Activated CD8-positive, alpha-beta memory T cell treated with anti-CD3 and anti-CD28 coated beads, Interleukin-2, amount 50 U/mL, for 1 hour (primary cell): ENCODE measurements at regions not wholly inside any gene's neighbourhood (a gene's known extent, or its start where the extent isn't known, plus 50 kb on each side); places are given as distances from the start of the nearest gene placed in this dataset.

Experiments
- DNase-seq: peaks from one replicate; pipeline ENCODE4 v3.0.0-alpha.2; 2020; ENCODE audit errors: extremely low read depth

DNA sequence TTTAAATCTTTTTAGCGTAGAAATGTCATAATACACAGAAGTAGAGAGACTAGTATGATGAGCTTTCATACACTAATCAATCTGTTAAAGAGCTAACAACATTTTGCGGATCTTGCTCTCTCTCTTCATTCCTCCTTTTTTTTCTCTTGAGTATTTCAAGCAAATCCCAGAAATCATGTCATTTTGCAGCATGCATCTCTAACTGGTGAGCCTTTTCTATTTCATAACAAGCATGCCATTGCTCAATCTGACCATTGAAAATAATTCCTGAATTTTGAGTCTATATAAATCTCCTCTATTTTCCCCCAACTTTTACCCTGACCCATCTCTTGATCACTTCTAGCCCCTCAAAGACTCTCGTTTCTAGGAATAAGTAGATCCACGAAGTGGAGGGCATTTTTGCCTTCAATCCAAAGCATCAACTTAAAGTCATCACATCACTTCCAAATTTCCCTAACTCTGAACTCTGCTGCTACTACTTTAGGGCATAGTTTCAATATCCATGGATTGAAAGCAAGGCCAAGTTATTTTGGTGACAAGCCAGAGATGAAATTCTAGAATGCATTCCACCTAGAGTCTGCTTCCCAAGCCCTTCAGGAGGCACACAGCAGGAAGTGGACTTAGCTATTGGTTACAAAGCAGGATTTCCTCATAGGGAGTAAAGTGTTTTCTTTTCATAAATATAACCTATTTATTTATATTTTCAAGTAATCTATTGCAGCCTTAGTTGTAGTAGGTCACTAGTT lies 253.5 kb upstream of the ZPLD1 start:
- DNase-seq, result no peak

DNA sequence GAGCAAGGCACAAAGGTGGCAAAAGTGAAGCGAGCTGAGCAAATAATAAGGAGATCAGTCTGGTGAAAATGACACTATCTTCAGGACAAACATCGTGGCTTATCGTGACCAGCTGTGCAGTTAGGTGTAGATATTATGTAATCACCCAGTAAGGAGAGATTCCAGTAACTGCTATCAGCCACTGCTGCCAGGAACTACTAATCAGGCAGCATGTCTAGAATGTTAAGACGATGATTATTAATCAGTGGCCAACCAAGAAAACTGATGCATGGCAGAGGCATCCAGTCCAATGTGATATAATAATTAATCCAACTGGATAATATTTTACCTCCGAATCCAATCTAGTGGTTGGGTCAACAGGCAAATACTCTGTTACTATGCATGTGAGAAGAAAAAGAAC lies 252.7 kb upstream of the ZPLD1 start:
- DNase-seq, result no peak

- DNase-seq, result no peak
These were observed 251.6 kb upstream of the ZPLD1 start for GRCh38 chr3:102183186-102183585.

- no peak for DNase-seq
These were observed 251.2 kb upstream of the ZPLD1 start for GRCh38 chr3:102183623-102184022.

GRCh38 chr3:102189541-102189940 lies 245.3 kb upstream of the ZPLD1 start:
- DNase-seq, result no peak

DNA sequence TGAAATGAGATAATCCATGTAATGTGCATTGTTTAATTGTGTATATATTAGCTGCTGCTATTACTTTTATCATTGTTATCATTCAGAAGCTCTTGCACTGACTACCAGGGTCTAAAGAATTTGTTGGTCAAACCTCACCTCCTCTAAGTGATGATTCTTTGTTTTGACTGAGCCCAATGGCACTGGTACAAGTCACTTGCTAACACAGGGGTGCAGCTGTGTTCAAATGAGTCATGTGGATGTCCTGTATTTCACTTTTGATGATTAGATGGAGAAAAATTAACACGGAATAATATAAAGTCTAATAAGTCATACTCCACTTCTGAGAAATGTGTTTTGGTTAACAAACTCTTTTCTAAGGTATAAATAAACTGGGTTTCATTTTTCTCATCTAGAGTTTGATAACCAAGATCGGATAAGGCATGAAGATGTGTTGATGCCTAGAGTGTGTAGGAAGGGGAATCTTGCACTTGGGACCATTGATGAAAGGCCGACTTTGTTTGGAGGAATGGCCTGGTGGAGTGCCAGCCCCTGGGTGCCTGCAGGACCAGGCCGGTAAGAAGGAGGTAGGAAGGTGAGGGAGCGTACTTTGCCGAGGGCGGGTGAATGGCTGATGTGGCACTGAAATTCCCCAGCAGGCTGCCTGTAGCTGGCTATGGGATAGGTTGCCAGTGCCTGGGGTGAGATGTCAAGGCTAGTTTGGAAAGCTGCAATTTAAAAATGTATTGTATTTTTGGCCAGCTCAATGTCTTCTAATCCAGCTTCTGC lies 244.7 kb upstream of the ZPLD1 start:
- DNase-seq, result no peak

- no peak for DNase-seq
These were observed 242.2 kb upstream of the ZPLD1 start for GRCh38 chr3:102192575-102192974.

GRCh38 chr3:102193255-102193654 lies 241.6 kb upstream of the ZPLD1 start:
- DNase-seq, result no peak

GRCh38 chr3:102194001-102194400 lies 240.8 kb upstream of the ZPLD1 start:
- DNase-seq, result no peak

GRCh38 chr3:102194760-102195159 lies 240.1 kb upstream of the ZPLD1 start:
- DNase-seq, result no peak

DNA sequence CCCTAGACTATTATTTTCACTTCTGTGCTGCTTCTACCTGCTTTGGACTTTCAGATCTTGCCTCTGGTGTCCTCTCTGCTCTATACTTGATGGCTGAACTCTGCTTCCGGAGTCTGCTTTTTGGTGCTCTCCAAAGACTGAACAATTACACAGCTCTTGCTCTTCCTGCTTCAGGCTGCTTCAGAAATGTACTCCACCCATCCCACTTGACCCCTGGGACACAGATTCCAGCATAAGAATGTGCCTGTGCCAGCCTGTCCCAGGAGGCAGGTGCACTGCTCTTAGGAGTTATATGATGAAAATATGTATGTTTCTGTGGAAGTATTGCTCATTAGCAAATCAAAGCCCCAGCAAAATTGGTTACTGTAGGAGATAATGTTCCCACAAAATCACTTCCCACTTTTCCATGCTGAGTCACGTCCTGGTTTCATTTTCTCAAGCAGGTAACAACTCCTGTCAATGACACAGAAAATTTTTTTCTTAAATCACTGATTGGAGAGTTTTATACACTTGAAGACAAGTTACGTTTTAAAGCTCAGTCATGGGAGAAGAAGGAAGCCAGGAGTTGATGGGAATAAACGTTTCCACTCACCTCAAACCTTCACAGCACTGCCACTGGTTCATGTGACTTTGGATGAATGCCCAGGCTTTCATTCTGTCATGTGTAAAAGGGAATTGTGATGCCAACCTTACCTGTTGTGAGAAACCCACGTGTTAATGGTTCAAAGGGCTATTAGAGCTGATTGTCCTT lies 239.4 kb upstream of the ZPLD1 start:
- DNase-seq, result no peak

- DNase-seq, result no peak
These were observed 234.7 kb upstream of the ZPLD1 start for GRCh38 chr3:102200126-102200525.

DNA sequence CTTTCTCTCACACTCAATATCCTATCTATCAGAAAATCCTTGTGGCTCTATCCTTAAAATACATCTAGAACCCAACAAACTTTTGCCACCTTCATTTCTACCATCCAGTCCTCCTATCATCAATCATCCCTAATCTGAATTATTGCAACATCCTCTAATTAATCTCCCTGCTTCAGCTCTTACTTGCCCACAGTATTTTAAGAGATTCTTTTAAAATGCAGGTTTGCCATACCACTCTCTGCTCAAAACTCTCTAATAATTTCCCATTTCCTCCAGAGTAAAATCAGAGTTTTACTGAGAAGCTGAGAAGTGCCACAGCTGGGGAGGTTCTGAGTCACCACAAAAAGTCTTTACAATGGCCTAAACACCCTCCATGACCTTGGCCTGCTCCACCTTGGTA lies 234.3 kb upstream of the ZPLD1 start:
- DNase-seq, result no peak

- DNase-seq, result no peak
These were observed 229.2 kb upstream of the ZPLD1 start for GRCh38 chr3:102205647-102206046.

GRCh38 chr3:102206511-102207031 lies 228.2 kb upstream of the ZPLD1 start:
- DNase-seq, result no peak

DNA sequence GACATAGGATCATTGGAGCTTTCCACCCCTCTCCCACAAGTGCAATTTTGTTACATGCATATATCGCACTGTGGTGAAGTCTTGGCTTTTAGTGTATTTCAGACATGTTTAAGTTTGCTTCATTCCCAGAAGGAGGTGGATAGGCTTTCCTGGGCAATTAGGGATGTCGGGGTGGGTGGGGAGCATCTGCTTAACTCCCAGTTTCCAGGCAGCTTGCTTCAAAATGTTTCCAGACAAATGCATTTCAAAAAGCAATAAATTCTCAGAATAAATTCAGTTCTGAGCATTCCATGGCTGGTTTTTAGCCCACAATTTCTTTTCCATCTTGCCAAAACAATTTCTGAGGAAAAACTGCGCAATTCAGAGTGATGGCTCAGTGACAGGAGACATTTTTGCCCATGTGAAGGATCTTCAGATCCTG lies 227.7 kb upstream of the ZPLD1 start:
- no peak for DNase-seq

DNA sequence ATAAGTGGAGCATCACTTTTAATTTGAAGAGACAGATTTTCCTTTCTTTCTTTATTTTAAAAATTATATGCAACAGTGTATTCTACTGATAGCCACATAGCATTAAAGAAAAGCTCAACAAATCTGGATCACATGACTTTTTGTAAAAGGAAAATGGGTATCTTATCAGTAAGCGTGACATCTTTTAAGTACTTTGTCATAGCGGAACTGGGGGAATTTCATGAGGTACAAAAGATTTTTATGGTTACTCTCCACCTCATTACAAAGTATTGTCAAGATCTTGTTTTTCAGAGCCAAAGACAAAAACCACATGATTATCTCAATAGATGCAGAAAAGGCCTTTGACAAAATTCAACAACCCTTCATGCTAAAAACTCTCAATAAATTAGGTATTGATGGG lies 219.6 kb upstream of the ZPLD1 start:
- DNase-seq, result no peak

- no peak for DNase-seq
These were observed 211.7 kb upstream of the ZPLD1 start for GRCh38 chr3:102223132-102223531.

GRCh38 chr3:102224171-102224570 lies 210.6 kb upstream of the ZPLD1 start:
- no peak for DNase-seq

GRCh38 chr3:102225005-102225404 lies 209.8 kb upstream of the ZPLD1 start:
- no peak for DNase-seq

DNA sequence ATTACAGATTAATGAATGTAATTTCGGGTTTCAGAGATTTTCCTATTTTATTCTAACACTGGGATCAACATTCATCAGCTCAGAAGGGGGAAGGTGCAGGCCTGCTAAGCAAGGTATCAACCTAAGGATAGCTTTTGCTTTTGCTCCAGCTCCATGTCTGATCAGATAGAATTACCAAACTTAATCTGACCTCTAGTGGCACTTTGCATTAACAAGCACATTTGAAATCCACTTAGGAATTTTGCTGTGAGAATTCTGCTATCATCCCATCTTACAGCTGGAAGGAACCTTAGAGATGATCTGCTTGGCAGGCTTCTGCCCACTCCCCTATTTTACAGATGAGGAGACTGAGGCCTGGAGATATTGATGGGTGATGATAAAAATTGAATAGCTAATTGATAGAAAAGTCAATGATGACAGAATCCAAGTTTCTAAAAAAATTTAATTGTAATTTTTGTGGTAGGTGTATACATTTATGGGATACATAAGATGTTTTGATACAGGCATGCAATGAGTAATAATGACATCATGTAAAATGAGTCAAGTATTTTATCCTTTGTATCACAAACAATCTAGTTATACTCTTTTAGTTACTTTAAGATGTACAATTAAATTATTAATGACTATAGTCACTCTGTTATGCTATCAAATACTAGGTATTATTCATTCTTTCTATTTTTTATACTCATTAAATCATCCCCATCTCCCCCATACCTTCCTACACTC lies 209.2 kb upstream of the ZPLD1 start:
- DNase-seq, result no peak

DNA sequence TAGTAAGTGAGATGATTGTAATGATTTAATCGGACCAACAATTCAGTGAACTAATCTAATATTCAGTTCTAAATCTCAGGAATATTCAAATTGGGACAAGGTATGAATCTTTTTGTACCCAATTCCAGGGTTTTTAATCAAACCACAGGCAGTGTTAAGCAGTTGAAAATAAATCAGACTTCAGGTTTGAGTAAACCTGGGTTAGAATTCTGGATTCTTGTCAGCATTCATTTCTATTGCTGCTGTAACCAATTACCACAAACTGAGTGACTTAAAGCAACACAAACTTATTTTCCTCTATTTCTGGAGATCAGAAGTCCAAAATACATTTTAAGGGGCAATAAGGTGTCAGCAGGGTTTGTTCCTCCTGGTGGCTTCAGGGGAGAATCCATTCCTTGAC lies 208.4 kb upstream of the ZPLD1 start:
- no peak for DNase-seq
